OCI-LY1 (cell line): ENCODE measurements at regions not wholly inside any gene's neighbourhood (a gene's known extent, or its start where the extent isn't known, plus 50 kb on each side); places are given as distances from the start of the nearest gene placed in this dataset.

Source experiments
- H2AFZ ChIP-seq: fragments of 200-600 bp; sonication (generic), shearing (Covaris generic); 2 replicates; pipeline ENCODE4 v1.6.0; 2014; ENCODE audit warnings: antibody characterized with exemption, mild to moderate bottlenecking, low read length
- H3F3A ChIP-seq: fragments of 200-600 bp; sonication (generic), shearing (Covaris generic); 2 replicates; pipeline ENCODE4 v1.6.0; 2014; ENCODE audit warnings: mild to moderate bottlenecking, antibody characterized with exemption, low read length, moderate library complexity; ENCODE audit not compliant: insufficient read depth
- H3K27ac ChIP-seq: fragments of 200-600 bp; sonication (generic); 2 replicates; pipeline ENCODE4 v1.5.1; 2014; ENCODE audit warnings: low read length, mixed run types, mild to moderate bottlenecking, low read depth; ENCODE audit not compliant: poor library complexity, severe bottlenecking
- H3K27me3 ChIP-seq: fragments of 200-600 bp; sonication (generic); 2 replicates; pipeline ENCODE4 v1.6.0; 2014; ENCODE audit warnings: antibody characterized with exemption, mild to moderate bottlenecking, low read length, moderate library complexity; ENCODE audit not compliant: insufficient read depth
- H3K36me3 ChIP-seq: fragments of 200-600 bp; sonication (generic); 2 replicates; pipeline ENCODE4 v1.6.1; 2014; ENCODE audit warnings: mild to moderate bottlenecking, antibody characterized with exemption, low read length, moderate library complexity, mixed read lengths; ENCODE audit not compliant: insufficient read depth
- H3K4me1 ChIP-seq: fragments of 200-600 bp; sonication (generic); 2 replicates; pipeline ENCODE4 v1.5.1; 2014; ENCODE audit warnings: mild to moderate bottlenecking, low read length, moderate library complexity; ENCODE audit not compliant: insufficient read depth, severe bottlenecking
- H3K4me2 ChIP-seq: fragments of 200-600 bp; sonication (generic), shearing (Covaris generic); 2 replicates; pipeline ENCODE4 v1.6.1; 2014; ENCODE audit warnings: low read length
- H3K4me3 ChIP-seq: fragments of 200-600 bp; sonication (generic); 2 replicates; pipeline ENCODE4 v1.5.1; 2014; ENCODE audit warnings: low read length, low read depth, mild to moderate bottlenecking, mixed read lengths; ENCODE audit not compliant: poor library complexity, severe bottlenecking
- H3K79me2 ChIP-seq: fragments of 200-600 bp; shearing (Covaris generic); 2 replicates; pipeline ENCODE4 v1.6.1; 2016; ENCODE audit warnings: mixed run types, low read length, mixed read lengths; ENCODE audit not compliant: insufficient read depth
- H3K9ac ChIP-seq: fragments of 200-600 bp; sonication (generic), shearing (Covaris generic); 2 replicates; pipeline ENCODE4 v1.6.1; 2014; ENCODE audit warnings: mild to moderate bottlenecking, low read length, mixed read lengths
- H3K9me2 ChIP-seq: fragments of 200-600 bp; sonication (generic), shearing (Covaris generic); 2 replicates; pipeline ENCODE4 v1.6.1; 2014; ENCODE audit warnings: low read depth, mild to moderate bottlenecking, low read length, mixed read lengths
- H3K9me3 ChIP-seq: fragments of 200-600 bp; shearing (Covaris generic); 2 replicates; pipeline ENCODE4 v1.6.1; 2014; ENCODE audit warnings: low read length, mixed read lengths
- H4K20me1 ChIP-seq: fragments of 200-600 bp; sonication (generic), shearing (Covaris generic); 2 replicates; pipeline ENCODE4 v1.6.0; 2016; ENCODE audit warnings: mild to moderate bottlenecking, low read length; ENCODE audit not compliant: insufficient read depth
- EZH2 ChIP-seq: fragments of 200-600 bp; sonication (generic), shearing (Covaris generic); IDR thresholded peaks from 2 replicates; pipeline ENCODE4 v1.8.0; 2017; ENCODE audit warnings: borderline replicate concordance, mixed run types, mild to moderate bottlenecking, antibody characterized with exemption, low read length, moderate library complexity, mixed read lengths
- TF ChIP-seq, protein P1 (sequence below): fragments of 200-600 bp; sonication (generic), shearing (Covaris generic); IDR thresholded peaks from 2 replicates; pipeline ENCODE4 v1.5.1; 2017; ENCODE audit warnings: mild to moderate bottlenecking, antibody characterized with exemption, low read length, moderate library complexity, mixed read lengths

DNA sequence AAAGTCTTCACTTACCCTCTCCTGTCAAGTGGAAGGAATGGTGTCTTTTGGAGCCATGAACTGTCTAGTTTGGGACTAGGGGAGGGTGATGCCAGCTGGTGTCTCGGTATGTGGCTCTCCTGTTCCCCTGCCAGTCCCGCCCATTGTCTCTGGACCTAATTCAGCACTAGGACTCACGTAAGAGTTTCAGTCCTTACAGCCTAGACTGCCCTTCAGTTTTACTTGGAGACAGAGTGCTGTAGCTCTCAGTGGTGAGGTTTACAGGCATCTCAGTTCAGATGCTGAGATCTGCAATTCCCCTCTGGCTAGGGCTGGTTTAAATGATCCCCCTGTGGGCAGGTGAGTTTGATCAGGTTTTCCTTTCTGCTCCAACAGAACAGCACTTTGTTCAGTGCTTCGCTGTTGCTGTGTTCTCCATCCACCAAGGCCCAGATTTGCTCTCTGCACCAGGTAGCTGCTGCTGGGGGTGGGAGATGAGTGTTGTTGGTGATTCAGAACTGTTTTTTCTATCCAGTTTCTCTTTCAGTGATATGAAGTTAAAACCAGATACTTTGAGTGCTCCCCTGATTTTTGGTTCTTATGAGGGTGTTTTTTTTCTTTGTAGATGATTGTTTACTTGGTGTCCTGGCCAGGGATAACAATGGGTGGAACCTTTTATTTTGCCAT is 198.3 kb upstream of the RNPC3 start:
- no peaks in the 10 kb centered on the region for H3K36me3 ChIP-seq

GRCh38 chr1:103326595-103326994 is 198.9 kb upstream of the RNPC3 start:
- H3K9me3 ChIP-seq: no peaks in the 10 kb centered on the region
- no peak overlapping the region for H3K4me3 ChIP-seq

More for the DNA sequence above, 198.3 kb upstream of the RNPC3 start:
- Histone ChIP-seq H3K9me2 (no peaks in the 10 kb centered on the region), H3K79me2 (no peaks in the 10 kb centered on the region), H3K27me3 (no peaks in the 10 kb centered on the region), H2AFZ (no peak overlapping the region), H3K4me3 (no peak overlapping the region), H4K20me1 (no peaks in the 10 kb centered on the region), H3F3A (no peaks in the 10 kb centered on the region), H3K4me1 (no peaks in the 10 kb centered on the region), H3K4me2 (no peak overlapping the region), H3K27ac (no peak overlapping the region), H3K9me3 (no peaks in the 10 kb centered on the region), H3K9ac (no peak overlapping the region)
- TF ChIP-seq, protein P1, sequence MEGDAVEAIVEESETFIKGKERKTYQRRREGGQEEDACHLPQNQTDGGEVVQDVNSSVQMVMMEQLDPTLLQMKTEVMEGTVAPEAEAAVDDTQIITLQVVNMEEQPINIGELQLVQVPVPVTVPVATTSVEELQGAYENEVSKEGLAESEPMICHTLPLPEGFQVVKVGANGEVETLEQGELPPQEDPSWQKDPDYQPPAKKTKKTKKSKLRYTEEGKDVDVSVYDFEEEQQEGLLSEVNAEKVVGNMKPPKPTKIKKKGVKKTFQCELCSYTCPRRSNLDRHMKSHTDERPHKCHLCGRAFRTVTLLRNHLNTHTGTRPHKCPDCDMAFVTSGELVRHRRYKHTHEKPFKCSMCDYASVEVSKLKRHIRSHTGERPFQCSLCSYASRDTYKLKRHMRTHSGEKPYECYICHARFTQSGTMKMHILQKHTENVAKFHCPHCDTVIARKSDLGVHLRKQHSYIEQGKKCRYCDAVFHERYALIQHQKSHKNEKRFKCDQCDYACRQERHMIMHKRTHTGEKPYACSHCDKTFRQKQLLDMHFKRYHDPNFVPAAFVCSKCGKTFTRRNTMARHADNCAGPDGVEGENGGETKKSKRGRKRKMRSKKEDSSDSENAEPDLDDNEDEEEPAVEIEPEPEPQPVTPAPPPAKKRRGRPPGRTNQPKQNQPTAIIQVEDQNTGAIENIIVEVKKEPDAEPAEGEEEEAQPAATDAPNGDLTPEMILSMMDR: no peak
- TF ChIP-seq EZH2: no peak

DNA sequence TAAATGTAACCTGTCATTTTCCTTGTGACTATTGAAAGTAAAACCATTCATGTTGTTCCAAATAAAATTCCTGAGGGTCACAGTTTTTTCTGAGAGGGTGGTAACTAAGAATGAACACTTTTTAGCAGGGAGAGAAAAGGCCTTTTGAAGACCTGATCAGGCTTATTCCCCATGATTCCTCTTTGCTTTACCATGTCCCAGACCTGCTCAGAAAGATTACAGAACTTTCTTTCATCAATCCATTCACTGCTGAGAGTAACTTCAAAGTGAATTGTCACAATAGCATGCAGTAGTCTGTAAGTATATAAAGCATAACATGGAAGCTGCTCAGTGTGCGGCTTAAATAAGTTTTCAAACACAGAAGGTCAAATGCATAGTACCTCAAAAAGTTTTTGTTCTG is 201.5 kb upstream of the COL11A1 start:
- H3K9me2 ChIP-seq: no peaks in the 10 kb centered on the region
- H3K36me3 ChIP-seq: no peaks in the 10 kb centered on the region
- no peak for TF ChIP-seq EZH2
- TF ChIP-seq, protein P1: no peak
- H2AFZ ChIP-seq: no peak overlapping the region
- no peaks in the 10 kb centered on the region for H3K27me3 ChIP-seq
- no peaks in the 10 kb centered on the region for H3F3A ChIP-seq
- H3K9ac ChIP-seq: no peak overlapping the region
- H3K4me2 ChIP-seq: no peak overlapping the region
- H3K9me3 ChIP-seq: no peaks in the 10 kb centered on the region
- no peaks in the 10 kb centered on the region for H3K4me1 ChIP-seq
- H4K20me1 ChIP-seq: no peaks in the 10 kb centered on the region
- H3K4me3 ChIP-seq: no peak overlapping the region
- H3K79me2 ChIP-seq: no peaks in the 10 kb centered on the region
- H3K27ac ChIP-seq: no peak overlapping the region

More at GRCh38 chr1:103326595-103326994, 198.9 kb upstream of the RNPC3 start:
- no peaks in the 10 kb centered on the region for H3K4me1 ChIP-seq
- no peak overlapping the region for H2AFZ ChIP-seq
- TF ChIP-seq EZH2: no peak
- TF ChIP-seq, protein P1: no peak
- no peak overlapping the region for H3K9ac ChIP-seq
- H4K20me1 ChIP-seq: no peaks in the 10 kb centered on the region
- no peaks in the 10 kb centered on the region for H3K27me3 ChIP-seq
- H3K36me3 ChIP-seq: no peaks in the 10 kb centered on the region
- H3K79me2 ChIP-seq: no peaks in the 10 kb centered on the region
- no peak overlapping the region for H3K4me2 ChIP-seq
- H3K9me2 ChIP-seq: no peaks in the 10 kb centered on the region
- no peak overlapping the region for H3K27ac ChIP-seq
- H3F3A ChIP-seq: no peaks in the 10 kb centered on the region
